Ascending aorta (tissue), 2 donors: ENCODE measurements at regions not wholly inside any gene's neighbourhood (a gene's known extent, or its start where the extent isn't known, plus 50 kb on each side); places are given as distances from the start of the nearest gene placed in this dataset.

Source experiments
- DNase-seq, 2 donors: peaks; one replicate each; pipeline ENCODE4 v3.0.0-alpha.2; 2019; ENCODE audit warnings: low spot score in 2 of 2
- H3K27ac ChIP-seq, 2 donors: fragments of 200-600 bp; sonication (generic); one replicate each; pipeline ENCODE4 v1.5.1; 2016 to 2017; ENCODE audit warnings: mild to moderate bottlenecking in 1 of 2
- H3K27me3 ChIP-seq: fragments of 200-600 bp; sonication (generic); one replicate; pipeline ENCODE4 v1.5.1; 2017
- H3K36me3 ChIP-seq, 2 donors: fragments of 200-600 bp; sonication (generic); one replicate each; pipeline ENCODE4 v1.5.1; 2016
- H3K4me1 ChIP-seq, 2 donors: fragments of 200-600 bp; sonication (generic); one replicate each; pipeline ENCODE4 v1.5.1; 2016 to 2017; ENCODE audit warnings: mild to moderate bottlenecking in 1 of 2
- H3K4me3 ChIP-seq, 2 donors: fragments of 200-600 bp; sonication (generic); one replicate each; pipeline ENCODE4 v1.5.1; 2016 to 2017; ENCODE audit warnings: mild to moderate bottlenecking in 1 of 2
- H3K9me3 ChIP-seq, 2 donors: fragments of 200-600 bp; sonication (generic); one replicate each; pipeline ENCODE4 v1.5.1; 2016
- CTCF ChIP-seq, 3 experiments: fragments of 200-600 bp in 2 of 3; fragments of 450-650 bp in 1 of 3; sonication (generic) in 2 of 3; IDR thresholded peaks; one replicate each; pipeline ENCODE4 v1.5.1; 2016 to 2019; ENCODE audit warnings: antibody characterized with exemption in 3 of 3, mild to moderate bottlenecking in 1 of 3, moderate library complexity in 1 of 3
- intact Hi-C: fragments of 100-400 bp; cut with DNase I; formaldehyde crosslinking; loops from one replicate; pipeline ENCODE4 v1.15.1; 2023

GRCh38 chr15:39156646-39157250, 424.1 kb upstream of the THBS1 start:
- Histone ChIP-seq H3K27me3 (no peaks in the 10 kb centered on the region), H3K4me3 (no peak overlapping the region), H3K36me3 (no peaks in the 10 kb centered on the region), H3K9me3 (no peaks in the 10 kb centered on the region), H3K27ac (peak overlapping the region in 1 of 2 donors; percentile 12), H3K4me1 (no peaks in the 10 kb centered on the region)
- DNase-seq: no peak
- TF ChIP-seq CTCF (IDR thresholded peaks at IDR 0.05): no peak
- intact Hi-C loops: no loop called here

DNA sequence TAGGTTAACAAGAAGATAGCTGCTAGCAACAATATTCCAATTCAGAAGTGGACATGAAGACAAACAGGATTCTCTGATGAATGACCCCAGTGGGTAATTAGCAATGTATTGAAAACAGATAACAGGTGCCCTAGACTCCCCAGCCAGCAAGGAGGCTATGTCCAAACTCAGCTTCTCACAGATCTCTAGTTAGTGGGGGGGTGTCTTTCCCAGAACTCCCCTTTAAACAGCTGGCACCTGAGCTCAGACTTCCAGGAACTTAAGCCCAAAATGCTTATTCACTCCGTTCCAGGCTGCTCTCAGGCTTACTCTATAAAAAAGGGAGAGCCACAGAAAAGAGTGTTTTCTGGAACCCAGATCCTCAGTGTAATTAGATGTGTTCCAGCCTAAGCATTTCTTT, 423.0 kb upstream of the THBS1 start:
- intact Hi-C loops: no loop called here
- Histone ChIP-seq H3K4me3 (no peak overlapping the region), H3K36me3 (no peaks in the 10 kb centered on the region), H3K4me1 (no peaks in the 10 kb centered on the region), H3K27me3 (no peaks in the 10 kb centered on the region), H3K27ac (no peak overlapping the region), H3K9me3 (no peaks in the 10 kb centered on the region)
- TF ChIP-seq CTCF (IDR thresholded peaks at IDR 0.05): no peak
- DNase-seq: no peak

DNA sequence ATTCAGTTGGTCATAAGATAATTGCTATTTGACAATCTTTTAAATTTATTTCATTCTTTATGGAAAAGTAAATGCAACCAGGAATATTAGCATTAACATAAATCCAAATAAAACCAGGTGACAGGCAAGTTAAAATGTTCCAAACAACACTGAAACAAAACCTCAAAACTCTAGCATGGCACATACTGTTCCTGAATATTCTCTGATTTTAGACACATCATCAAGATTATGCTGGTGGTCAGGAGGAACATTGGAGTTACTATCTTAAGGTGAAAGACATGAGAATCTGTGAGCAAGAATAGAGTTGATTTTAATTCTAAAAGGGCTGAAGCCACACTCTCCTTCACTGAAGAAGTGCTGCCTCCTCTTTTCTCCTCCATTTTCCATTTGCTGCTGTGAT, 421.0 kb upstream of the THBS1 start:
- Histone ChIP-seq H3K4me1 (no peaks in the 10 kb centered on the region), H3K36me3 (no peaks in the 10 kb centered on the region), H3K27ac (no peak overlapping the region), H3K4me3 (no peak overlapping the region), H3K27me3 (no peaks in the 10 kb centered on the region), H3K9me3 (no peaks in the 10 kb centered on the region)
- TF ChIP-seq CTCF (IDR thresholded peaks at IDR 0.05): no peak
- intact Hi-C loops: no loop called here
- DNase-seq: no peak

- no peak for DNase-seq
- H3K27me3 ChIP-seq: no peaks in the 10 kb centered on the region
- H3K27ac ChIP-seq: no peak overlapping the region
- no peak overlapping the region for H3K4me3 ChIP-seq
- no peaks in the 10 kb centered on the region for H3K9me3 ChIP-seq
- peaks cover 0 to 3% of the 10 kb centered on the region in 2 donors for H3K4me1 ChIP-seq
- intact Hi-C loops: no loop called here
- TF ChIP-seq CTCF (IDR thresholded peaks at IDR 0.05): no peak
- H3K36me3 ChIP-seq: no peaks in the 10 kb centered on the region
These were observed 419.8 kb upstream of the THBS1 start for GRCh38 chr15:39161096-39161495.

GRCh38 chr15:39165020-39165706, 415.7 kb upstream of the THBS1 start:
- DNase-seq: no peak
- H3K4me1 ChIP-seq: peaks cover 0 to 7% of the 10 kb centered on the region in 2 donors
- H3K4me3 ChIP-seq: no peak overlapping the region
- peak overlapping the region; percentile 65 to 77 for H3K27ac ChIP-seq
- TF ChIP-seq CTCF (IDR thresholded peaks at IDR 0.05): no peak
- no peaks in the 10 kb centered on the region for H3K36me3 ChIP-seq
- H3K27me3 ChIP-seq: no peaks in the 10 kb centered on the region
- intact Hi-C loops: loop anchor here (5.0 kb wide), 1 partner anchor 38 kb away; no protein-coding TSS in a partner anchor
- H3K9me3 ChIP-seq: no peaks in the 10 kb centered on the region
